H9 (cell line): ENCODE measurements at regions not wholly inside any gene's neighbourhood (a gene's known extent, or its start where the extent isn't known, plus 50 kb on each side); places are given as distances from the start of the nearest gene placed in this dataset.

Experiments used
- DNase-seq: peaks from one replicate; pipeline ENCODE4 v3.0.0-alpha.2; 2017
- H2AFZ ChIP-seq: one replicate; pipeline ENCODE4 v1.6.1; 2013; ENCODE audit warnings: mild to moderate bottlenecking, low read length, control low read depth, moderate library complexity
- H2AK5ac ChIP-seq: 2 replicates; pipeline ENCODE4 v1.6.1; 2013; ENCODE audit warnings: low read length, control low read depth, mixed read lengths; ENCODE audit not compliant: insufficient read length
- H2BK120ac ChIP-seq: one replicate; pipeline ENCODE4 v1.6.1; 2013; ENCODE audit warnings: low read depth, mild to moderate bottlenecking, low read length, control low read depth, inconsistent platforms; ENCODE audit not compliant: poor library complexity, severe bottlenecking
- H2BK12ac ChIP-seq: 2 replicates; pipeline ENCODE4 v1.6.1; 2013; ENCODE audit warnings: low read length, control low read depth, mixed read lengths, low read depth; ENCODE audit not compliant: insufficient read length
- H2BK15ac ChIP-seq: 2 replicates; pipeline ENCODE4 v1.6.1; 2013; ENCODE audit warnings: low read depth, low read length, control low read depth
- H2BK20ac ChIP-seq: one replicate; pipeline ENCODE4 v1.6.1; 2013; ENCODE audit warnings: low read depth, mild to moderate bottlenecking, low read length, control low read depth, inconsistent platforms; ENCODE audit not compliant: poor library complexity, severe bottlenecking
- H2BK5ac ChIP-seq: 2 replicates; pipeline ENCODE4 v1.6.1; 2013; ENCODE audit warnings: low read length, control low read depth, mixed read lengths; ENCODE audit not compliant: insufficient read length
- H3K14ac ChIP-seq: 2 replicates; pipeline ENCODE4 v1.6.1; 2013; ENCODE audit warnings: low read length, control low read depth; ENCODE audit not compliant: insufficient read depth
- H3K18ac ChIP-seq: 2 replicates; pipeline ENCODE4 v1.6.1; 2013; ENCODE audit warnings: low read depth, mild to moderate bottlenecking, mixed read lengths, low read length, control low read depth; ENCODE audit not compliant: insufficient read length
- H3K23ac ChIP-seq: 2 replicates; pipeline ENCODE4 v1.6.1; 2013; ENCODE audit warnings: low read length, control low read depth, mixed read lengths, low read depth; ENCODE audit not compliant: insufficient read length
- H3K23me2 ChIP-seq: 2 replicates; pipeline ENCODE4 v1.6.1; 2013; ENCODE audit warnings: low read depth, mild to moderate bottlenecking, mixed read lengths, low read length, control low read depth; ENCODE audit not compliant: insufficient read length, poor library complexity, severe bottlenecking
- H3K27ac ChIP-seq: 2 replicates; pipeline ENCODE4 v1.5.1; 2013; ENCODE audit warnings: low read length, control low read depth, mixed read lengths, low read depth; ENCODE audit not compliant: insufficient read length
- H3K27me3 ChIP-seq: 2 replicates; pipeline ENCODE4 v1.6.1; 2013; ENCODE audit warnings: low read length, control low read depth, inconsistent platforms; ENCODE audit not compliant: insufficient read depth
- H3K4ac ChIP-seq: 2 replicates; pipeline ENCODE4 v1.6.1; 2013; ENCODE audit warnings: low read depth, mild to moderate bottlenecking, control low read depth, inconsistent platforms, low read length, moderate library complexity
- H3K4me1 ChIP-seq: 2 replicates; pipeline ENCODE4 v1.6.1; 2013; ENCODE audit warnings: low read length, control low read depth, inconsistent platforms; ENCODE audit not compliant: insufficient read depth
- H3K4me2 ChIP-seq: 2 replicates; pipeline ENCODE4 v1.6.1; 2013; ENCODE audit warnings: low read length, control low read depth, mixed read lengths; ENCODE audit not compliant: insufficient read length, insufficient read depth
- H3K56ac ChIP-seq: 2 replicates; pipeline ENCODE4 v1.6.1; 2013; ENCODE audit warnings: low read depth, mild to moderate bottlenecking, mixed read lengths, low read length, control low read depth; ENCODE audit not compliant: insufficient read length
- H3K79me1 ChIP-seq: 2 replicates; pipeline ENCODE4 v1.6.1; 2013; ENCODE audit warnings: low read depth, mild to moderate bottlenecking, moderate library complexity, low read length, control low read depth, inconsistent platforms; ENCODE audit not compliant: insufficient read depth, poor library complexity, severe bottlenecking
- H3K79me2 ChIP-seq: 2 replicates; pipeline ENCODE4 v1.6.1; 2013; ENCODE audit warnings: low read length, control low read depth, inconsistent platforms; ENCODE audit not compliant: insufficient read depth
- H3K9ac ChIP-seq: 2 replicates; pipeline ENCODE4 v1.6.1; 2013; ENCODE audit warnings: low read length, control low read depth, mixed read lengths; ENCODE audit not compliant: insufficient read length; ENCODE audit errors: extremely low read depth
- H3K9me3 ChIP-seq: one replicate; pipeline ENCODE4 v1.6.1; 2013; ENCODE audit warnings: low read depth, low read length, inconsistent platforms; ENCODE audit not compliant: control insufficient read depth
- H3T11ph ChIP-seq: one replicate; pipeline ENCODE4 v1.6.1; 2013; ENCODE audit warnings: mild to moderate bottlenecking, low read length, control low read depth, inconsistent platforms
- H4K20me1 ChIP-seq: one replicate; pipeline ENCODE4 v1.6.1; 2013; ENCODE audit not compliant: control insufficient read depth, insufficient read length, insufficient read depth
- H4K5ac ChIP-seq: 2 replicates; pipeline ENCODE4 v1.6.1; 2013; ENCODE audit warnings: low read depth, mild to moderate bottlenecking, mixed read lengths, low read length, control low read depth; ENCODE audit not compliant: insufficient read length
- H4K8ac ChIP-seq: replicated peaks from 2 replicates; pipeline ENCODE4 v1.6.1; 2013; ENCODE audit warnings: low read length, control low read depth, mixed read lengths, low read depth; ENCODE audit not compliant: insufficient read length
- H4K91ac ChIP-seq: 2 replicates; pipeline ENCODE4 v1.6.1; 2013; ENCODE audit warnings: low read depth, mild to moderate bottlenecking, moderate library complexity, mixed read lengths, low read length, control low read depth; ENCODE audit not compliant: insufficient read length
- H3K27ac Mint-ChIP-seq, 3 experiments: 2 replicates in 2 of 3; 3 replicates in 1 of 3; pipeline ENCODE4 v1.8.0; 2020 to 2021; ENCODE audit warnings: mixed read lengths in 3 of 3, mild to moderate bottlenecking in 1 of 3, moderate library complexity in 1 of 3
- H3K27me3 Mint-ChIP-seq: 2 replicates; pipeline ENCODE4 v1.8.0; 2021; ENCODE audit warnings: low read depth, mild to moderate bottlenecking, moderate library complexity, mixed read lengths
- H3K36me3 Mint-ChIP-seq, 3 experiments: 2 replicates in 2 of 3; 3 replicates in 1 of 3; pipeline ENCODE4 v1.8.0; 2020 to 2021; ENCODE audit warnings: low read depth in 3 of 3, mixed read lengths in 3 of 3; ENCODE audit not compliant: insufficient read depth in 1 of 3
- H3K4me1 Mint-ChIP-seq, 2 experiments: 2 replicates each; pipeline ENCODE4 v1.8.0; 2020; ENCODE audit warnings: mixed read lengths in 2 of 2
- H3K4me3 Mint-ChIP-seq, 2 experiments: 2 replicates in 1 of 2; 3 replicates in 1 of 2; pipeline ENCODE4 v1.8.0; 2020 to 2021; ENCODE audit warnings: mild to moderate bottlenecking in 2 of 2, mixed read lengths in 2 of 2, moderate library complexity in 1 of 2
- H3K9me3 Mint-ChIP-seq, 2 experiments: 2 replicates in 1 of 2; 3 replicates in 1 of 2; pipeline ENCODE4 v1.8.0; 2020; ENCODE audit warnings: mild to moderate bottlenecking in 2 of 2, mixed read lengths in 2 of 2, moderate library complexity in 1 of 2
- CTCF ChIP-seq: fragments of 200-600 bp; sonication (generic); conservative IDR thresholded peaks from 3 replicates; pipeline ENCODE4 v1.8.0; 2021; ENCODE audit warnings: antibody characterized with exemption, mild to moderate bottlenecking
- WGBS: extraction: QIAGEN DNeasy Blood & Tissue Kit; methylation state at CpG from one replicate; pipeline ENCODE4 v1.1.7; 2013; ENCODE audit warnings: missing lambda C conversion rate, low lambda C conversion rate, mixed read lengths; ENCODE audit not compliant: insufficient read length; ENCODE audit errors: extremely low coverage; 5-methylcytosine and 5-hydroxymethylcytosine counted together

- WGBS: no CpG with 5 or more reads among the region's 8 CpGs
- H4K91ac ChIP-seq: no peak overlapping the region
- H3K27me3 ChIP-seq: no peaks in the 10 kb centered on the region
- H3K23me2 ChIP-seq: no peaks in the 10 kb centered on the region
- H3K79me2 ChIP-seq: no peaks in the 10 kb centered on the region
- no peak overlapping the region for H3K18ac ChIP-seq
- Mint-ChIP-seq H3K9me3 (no peaks in the 10 kb centered on the region), H3K27ac (peak overlapping the region in 2 of 3 experiments; percentile 40 to 72; a peak in 3 of 7 replicates), H3K27me3 (no peaks in the 10 kb centered on the region; the same call in 1 of the 2 replicates), H3K4me1 (peaks cover 6 to 13% of the 10 kb centered on the region in 2 experiments), H3K4me3 (no peak overlapping the region), H3K36me3 (no peaks in the 10 kb centered on the region)
- no peak overlapping the region for H3K56ac ChIP-seq
- no peak overlapping the region for H3K14ac ChIP-seq
- H3K4ac ChIP-seq: no peak overlapping the region
- H3K4me1 ChIP-seq: no peaks in the 10 kb centered on the region; the same call in 1 of the 2 replicates
- H2AK5ac ChIP-seq: no peak overlapping the region
- H2BK15ac ChIP-seq: no peak overlapping the region
- TF ChIP-seq CTCF: no peak
- no peak overlapping the region for H3K9ac ChIP-seq
- no peaks in the 10 kb centered on the region for H3K79me1 ChIP-seq
- DNase-seq: no peak
- H4K5ac ChIP-seq: no peak overlapping the region
- H2BK120ac ChIP-seq: no peak overlapping the region
- H4K8ac ChIP-seq: no peak overlapping the region
- no peak overlapping the region for H3K4me2 ChIP-seq
- H3K27ac ChIP-seq: no peak overlapping the region
- H2BK12ac ChIP-seq: no peak overlapping the region
- H3T11ph ChIP-seq: no peak overlapping the region
- H2AFZ ChIP-seq: no peak overlapping the region
- no peak overlapping the region for H2BK5ac ChIP-seq
- H3K23ac ChIP-seq: no peak overlapping the region
- H2BK20ac ChIP-seq: no peak overlapping the region
- H3K9me3 ChIP-seq: no peaks in the 10 kb centered on the region
- H4K20me1 ChIP-seq: no peaks in the 10 kb centered on the region
These were observed 66.7 kb upstream of the TSHZ2 start for GRCh38 chr20:52905241-52905994.
